HepG2 (cell line): ENCODE measurements at regions not wholly inside any gene's neighbourhood (a gene's known extent, or its start where the extent isn't known, plus 50 kb on each side); places are given as distances from the start of the nearest gene placed in this dataset.

Experiments used
- ATAC-seq: fragments of 200-7000 bp; cut with Tn5 transposase; 3 replicates; pipeline ENCODE4 v1.9.1; 2020; ENCODE audit warnings: mild to moderate bottlenecking, moderate library complexity
- BruUV-seq: library from RNA; stranded (reverse); fragments of 400-500 nt; replicated peaks from 2 replicates; lab custom pipeline; 2021; lab: Mats Ljungman, UMichigan
- CTCF ChIA-PET: fragments of 300-600 bp; formaldehyde crosslinking; extraction: SDS; loops from one replicate; lab custom pipeline; 2021; ENCODE audit warnings: low total read pairs, inconsistent platforms, low intra/inter-chr PET ratio; lab: Yijun Ruan, JAX
- POLR2A ChIA-PET: fragments of 350-600 bp; sonication (Branson Sonifier 250); formaldehyde crosslinking; loops from one replicate; lab custom pipeline; 2020; ENCODE audit warnings: antibody characterized with exemption, inconsistent platforms; lab: Yijun Ruan, JAX
- DNase-seq: peaks from one replicate; pipeline ENCODE4 v3.0.0-alpha.2; 2015; ENCODE audit warnings: low spot score
- FAIRE-seq: peaks from 3 replicates; lab custom pipeline; 2011; peaks lifted over from hg19 to GRCh38; lab: Jason Lieb, UNC
- H2AFZ ChIP-seq: one replicate; pipeline ENCODE4 v1.6.1; 2011; ENCODE audit warnings: low read length, inconsistent platforms
- H3K27ac ChIP-seq: fragments of 300-600 bp; 3 replicates; pipeline ENCODE4 v1.8.0; 2011; ENCODE audit warnings: mixed run types, mild to moderate bottlenecking, mixed read lengths, low read length, inconsistent platforms; ENCODE audit not compliant: insufficient read depth; ENCODE audit errors: extremely low read length
- H3K27me3 ChIP-seq, 2 experiments: fragments of 200-600 bp in 1 of 2; 2 replicates in 1 of 2; 3 replicates in 1 of 2; pipeline versions ENCODE4 v1.6.0 to v1.8.0; 2011; ENCODE audit warnings: low read length in 2 of 2, mild to moderate bottlenecking in 2 of 2, moderate library complexity in 2 of 2, inconsistent platforms in 1 of 2; ENCODE audit not compliant: insufficient read depth in 2 of 2, control insufficient read depth in 1 of 2
- H3K36me3 ChIP-seq, 2 experiments: fragments of 200-600 bp in 1 of 2; replicated peaks in 1 of 2; 2 replicates in 1 of 2; 3 replicates in 1 of 2; pipeline versions ENCODE4 v1.5.1 to v1.8.0; 2011; ENCODE audit warnings: low read length in 2 of 2, inconsistent platforms in 1 of 2; ENCODE audit not compliant: insufficient read depth in 2 of 2, control insufficient read depth in 1 of 2
- H3K4me1 ChIP-seq: 2 replicates; pipeline ENCODE4 v1.5.1; 2012; ENCODE audit warnings: low read length, inconsistent platforms; ENCODE audit not compliant: insufficient read depth
- H3K4me2 ChIP-seq: 2 replicates; pipeline ENCODE4 v1.6.0; 2011; ENCODE audit warnings: low read depth, low read length, inconsistent platforms
- H3K4me3 ChIP-seq, 3 experiments: fragments of 200-600 bp in 1 of 3; sonication (generic), shearing (Covaris generic) in 1 of 3; replicated peaks in 1 of 3; 2 replicates each; pipeline ENCODE4 v1.5.1; 2011 to 2016; ENCODE audit warnings: low read length in 3 of 3, inconsistent platforms in 2 of 3, low read depth in 2 of 3, mild to moderate bottlenecking in 2 of 3, control low read depth in 1 of 3, mixed read lengths in 1 of 3; ENCODE audit not compliant: insufficient read depth in 1 of 3
- H3K79me2 ChIP-seq: one replicate; pipeline ENCODE4 v1.6.1; 2011; ENCODE audit warnings: low read length, inconsistent platforms; ENCODE audit not compliant: insufficient read depth
- H3K9ac ChIP-seq: 2 replicates; pipeline ENCODE4 v1.6.0; 2011; ENCODE audit warnings: mild to moderate bottlenecking, low read depth, low read length, inconsistent platforms; ENCODE audit not compliant: insufficient read depth
- H3K9me3 ChIP-seq: 2 replicates; pipeline ENCODE4 v1.5.1; 2012; ENCODE audit warnings: mild to moderate bottlenecking, low read length
- H4K20me1 ChIP-seq: 2 replicates; pipeline ENCODE4 v1.6.0; 2011; ENCODE audit warnings: inconsistent platforms, mild to moderate bottlenecking, low read length, moderate library complexity; ENCODE audit not compliant: insufficient read depth
- BORCS8-MEF2B ChIP-seq: sonication (generic); formaldehyde crosslinking; IDR thresholded peaks from 2 replicates; pipeline ENCODE4 v1.8.0; 2022; ENCODE audit warnings: mild to moderate bottlenecking, missing genetic modification reagents
- CBFB ChIP-seq: sonication (generic); formaldehyde crosslinking; IDR thresholded peaks from 2 replicates; pipeline ENCODE4 v1.4.0; 2020; ENCODE audit warnings: missing genetic modification reagents
- FOSL2 ChIP-seq: sonication (generic); formaldehyde crosslinking; IDR thresholded peaks from 2 replicates; pipeline ENCODE4 v1.4.0; 2020; ENCODE audit warnings: missing genetic modification reagents
- GABPB1 ChIP-seq: IDR thresholded peaks from 2 replicates; pipeline ENCODE4 v1.6.1; 2016; ENCODE audit warnings: mild to moderate bottlenecking, missing genetic modification reagents, moderate library complexity, missing compliant biosample characterization
- ZSCAN25 ChIP-seq: sonication (generic); formaldehyde crosslinking; IDR thresholded peaks from 2 replicates; pipeline ENCODE4 v1.8.0; 2022; ENCODE audit warnings: mild to moderate bottlenecking, missing genetic modification reagents
- WGBS: methylation state at CpG from one replicate; pipeline ENCODE4 v1.1.6; 2017; ENCODE audit warnings: low lambda C conversion rate; 5-methylcytosine and 5-hydroxymethylcytosine counted together
- in situ Hi-C: cut with HindIII; loops from 2 replicates; pipeline ENCODE4 v1.10.0; 2017; ENCODE audit warnings: low pct_unique_long_range_greater_than_20kb; ENCODE audit not compliant: extremely low pct_ligation_motif_present
- intact Hi-C: fragments of 100-400 bp; cut with micrococcal nuclease; formaldehyde crosslinking; loops from one replicate; pipeline ENCODE4 v1.10.0; 2022; ENCODE audit not compliant: unreplicated experiment
- TF ChIP-seq, protein P1 (sequence below): sonication (generic); formaldehyde crosslinking; IDR thresholded peaks from 2 replicates; pipeline ENCODE4 v1.5.1; 2020; ENCODE audit warnings: mild to moderate bottlenecking, missing genetic modification reagents, borderline replicate concordance
- TF ChIP-seq, protein P2 (sequence below): sonication (generic); formaldehyde crosslinking; IDR thresholded peaks from 2 replicates; pipeline ENCODE4 v1.4.0; 2020; ENCODE audit warnings: missing genetic modification reagents
- TF ChIP-seq, protein P3 (sequence below): IDR thresholded peaks from 2 replicates; pipeline ENCODE4 v1.6.1; 2016; ENCODE audit warnings: missing compliant biosample characterization, missing genetic modification reagents, borderline replicate concordance

DNA sequence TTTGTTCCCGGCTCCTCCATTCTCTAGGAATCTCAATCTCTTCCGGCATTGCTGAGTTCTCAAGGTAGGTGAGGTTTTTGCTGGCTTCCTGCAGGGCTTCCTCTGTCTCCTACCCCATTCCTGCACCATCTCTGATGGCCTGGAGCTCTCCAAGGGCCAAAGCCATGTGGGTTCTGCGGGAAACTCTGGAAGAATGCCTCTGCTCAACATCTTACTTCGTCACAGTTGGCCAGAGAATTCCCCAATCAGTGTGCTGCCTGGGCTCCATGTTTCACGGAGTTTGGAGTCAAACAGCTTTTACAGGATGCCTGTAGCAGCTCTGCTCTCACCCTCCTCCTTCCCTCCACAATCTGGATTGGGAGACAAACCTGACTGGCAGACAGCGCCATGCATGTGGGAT, 253.9 kb upstream of the HES1 start (continued):
- TF ChIP-seq, protein P1, sequence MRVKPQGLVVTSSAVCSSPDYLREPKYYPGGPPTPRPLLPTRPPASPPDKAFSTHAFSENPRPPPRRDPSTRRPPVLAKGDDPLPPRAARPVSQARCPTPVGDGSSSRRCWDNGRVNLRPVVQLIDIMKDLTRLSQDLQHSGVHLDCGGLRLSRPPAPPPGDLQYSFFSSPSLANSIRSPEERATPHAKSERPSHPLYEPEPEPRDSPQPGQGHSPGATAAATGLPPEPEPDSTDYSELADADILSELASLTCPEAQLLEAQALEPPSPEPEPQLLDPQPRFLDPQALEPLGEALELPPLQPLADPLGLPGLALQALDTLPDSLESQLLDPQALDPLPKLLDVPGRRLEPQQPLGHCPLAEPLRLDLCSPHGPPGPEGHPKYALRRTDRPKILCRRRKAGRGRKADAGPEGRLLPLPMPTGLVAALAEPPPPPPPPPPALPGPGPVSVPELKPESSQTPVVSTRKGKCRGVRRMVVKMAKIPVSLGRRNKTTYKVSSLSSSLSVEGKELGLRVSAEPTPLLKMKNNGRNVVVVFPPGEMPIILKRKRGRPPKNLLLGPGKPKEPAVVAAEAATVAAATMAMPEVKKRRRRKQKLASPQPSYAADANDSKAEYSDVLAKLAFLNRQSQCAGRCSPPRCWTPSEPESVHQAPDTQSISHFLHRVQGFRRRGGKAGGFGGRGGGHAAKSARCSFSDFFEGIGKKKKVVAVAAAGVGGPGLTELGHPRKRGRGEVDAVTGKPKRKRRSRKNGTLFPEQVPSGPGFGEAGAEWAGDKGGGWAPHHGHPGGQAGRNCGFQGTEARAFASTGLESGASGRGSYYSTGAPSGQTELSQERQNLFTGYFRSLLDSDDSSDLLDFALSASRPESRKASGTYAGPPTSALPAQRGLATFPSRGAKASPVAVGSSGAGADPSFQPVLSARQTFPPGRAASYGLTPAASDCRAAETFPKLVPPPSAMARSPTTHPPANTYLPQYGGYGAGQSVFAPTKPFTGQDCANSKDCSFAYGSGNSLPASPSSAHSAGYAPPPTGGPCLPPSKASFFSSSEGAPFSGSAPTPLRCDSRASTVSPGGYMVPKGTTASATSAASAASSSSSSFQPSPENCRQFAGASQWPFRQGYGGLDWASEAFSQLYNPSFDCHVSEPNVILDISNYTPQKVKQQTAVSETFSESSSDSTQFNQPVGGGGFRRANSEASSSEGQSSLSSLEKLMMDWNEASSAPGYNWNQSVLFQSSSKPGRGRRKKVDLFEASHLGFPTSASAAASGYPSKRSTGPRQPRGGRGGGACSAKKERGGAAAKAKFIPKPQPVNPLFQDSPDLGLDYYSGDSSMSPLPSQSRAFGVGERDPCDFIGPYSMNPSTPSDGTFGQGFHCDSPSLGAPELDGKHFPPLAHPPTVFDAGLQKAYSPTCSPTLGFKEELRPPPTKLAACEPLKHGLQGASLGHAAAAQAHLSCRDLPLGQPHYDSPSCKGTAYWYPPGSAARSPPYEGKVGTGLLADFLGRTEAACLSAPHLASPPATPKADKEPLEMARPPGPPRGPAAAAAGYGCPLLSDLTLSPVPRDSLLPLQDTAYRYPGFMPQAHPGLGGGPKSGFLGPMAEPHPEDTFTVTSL, result no peak
- TF ChIP-seq BORCS8-MEF2B, result no peak

DNA sequence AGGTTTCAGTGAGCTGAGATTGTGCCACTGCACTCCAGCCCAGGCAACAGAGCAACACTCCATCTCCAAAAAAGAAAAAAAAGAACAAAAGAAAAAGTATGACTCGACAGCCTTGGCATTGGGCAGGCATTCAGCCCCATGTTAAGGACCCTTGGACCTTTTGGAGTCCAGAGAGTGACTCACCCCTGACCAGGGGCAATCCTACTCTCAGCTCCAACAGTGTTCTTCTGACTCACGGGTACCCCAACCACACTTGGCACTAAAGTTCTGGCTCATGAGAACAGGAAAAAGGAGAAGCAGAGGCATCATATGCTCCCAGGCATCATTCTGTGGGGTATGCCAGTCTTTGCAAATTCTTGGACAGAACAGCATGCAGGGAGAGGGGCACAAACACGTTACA, 252.4 kb upstream of the HES1 start:
- no peak for FAIRE-seq
- no peak for ATAC-seq

More for the DNA sequence above, 252.4 kb upstream of the HES1 start:
- peak; percentile 41; the same call in 1 of the 2 replicates for TF ChIP-seq FOSL2
- TF ChIP-seq ZSCAN25 (CRISPR knock-in tag), result no peak
- TF ChIP-seq, protein P2, sequence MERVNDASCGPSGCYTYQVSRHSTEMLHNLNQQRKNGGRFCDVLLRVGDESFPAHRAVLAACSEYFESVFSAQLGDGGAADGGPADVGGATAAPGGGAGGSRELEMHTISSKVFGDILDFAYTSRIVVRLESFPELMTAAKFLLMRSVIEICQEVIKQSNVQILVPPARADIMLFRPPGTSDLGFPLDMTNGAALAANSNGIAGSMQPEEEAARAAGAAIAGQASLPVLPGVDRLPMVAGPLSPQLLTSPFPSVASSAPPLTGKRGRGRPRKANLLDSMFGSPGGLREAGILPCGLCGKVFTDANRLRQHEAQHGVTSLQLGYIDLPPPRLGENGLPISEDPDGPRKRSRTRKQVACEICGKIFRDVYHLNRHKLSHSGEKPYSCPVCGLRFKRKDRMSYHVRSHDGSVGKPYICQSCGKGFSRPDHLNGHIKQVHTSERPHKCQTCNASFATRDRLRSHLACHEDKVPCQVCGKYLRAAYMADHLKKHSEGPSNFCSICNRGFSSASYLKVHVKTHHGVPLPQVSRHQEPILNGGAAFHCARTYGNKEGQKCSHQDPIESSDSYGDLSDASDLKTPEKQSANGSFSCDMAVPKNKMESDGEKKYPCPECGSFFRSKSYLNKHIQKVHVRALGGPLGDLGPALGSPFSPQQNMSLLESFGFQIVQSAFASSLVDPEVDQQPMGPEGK, result no peak
- no peak for TF ChIP-seq CBFB (CRISPR knock-in tag)
- TF ChIP-seq, protein P3, sequence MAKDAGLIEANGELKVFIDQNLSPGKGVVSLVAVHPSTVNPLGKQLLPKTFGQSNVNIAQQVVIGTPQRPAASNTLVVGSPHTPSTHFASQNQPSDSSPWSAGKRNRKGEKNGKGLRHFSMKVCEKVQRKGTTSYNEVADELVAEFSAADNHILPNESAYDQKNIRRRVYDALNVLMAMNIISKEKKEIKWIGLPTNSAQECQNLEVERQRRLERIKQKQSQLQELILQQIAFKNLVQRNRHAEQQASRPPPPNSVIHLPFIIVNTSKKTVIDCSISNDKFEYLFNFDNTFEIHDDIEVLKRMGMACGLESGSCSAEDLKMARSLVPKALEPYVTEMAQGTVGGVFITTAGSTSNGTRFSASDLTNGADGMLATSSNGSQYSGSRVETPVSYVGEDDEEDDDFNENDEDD (CRISPR knock-in tag), result no peak
- TF ChIP-seq GABPB1, result no peak
- Histone ChIP-seq H3K9me3 (no peaks in the 10 kb centered on the region), H3K4me1 (peaks cover 16% of the 10 kb centered on the region), H3K9ac (no peak overlapping the region), H3K27me3 (no peaks in the 10 kb centered on the region; a peak in 2 of 5 replicates), H3K36me3 (no peaks in the 10 kb centered on the region), H3K79me2 (no peaks in the 10 kb centered on the region), H3K4me3 (no peak overlapping the region), H2AFZ (no peak overlapping the region), H3K27ac (no peak overlapping the region), H4K20me1 (no peaks in the 10 kb centered on the region), H3K4me2 (no peak overlapping the region)
- WGBS, result 14% methylated on average over 2 of the region's 3 CpGs
- intact Hi-C loops, result no loop called here
- CTCF ChIA-PET, result no interaction called here
- in situ Hi-C loops, result no loop called here
- POLR2A ChIA-PET, result no interaction called here
- no TSS peak for BruUV-seq
- no peak for DNase-seq
